ENCODE measurements at regions not wholly inside any gene's neighbourhood (a gene's known extent, or its start where the extent isn't known, plus 50 kb on each side); places are given as distances from the start of the nearest gene placed in this dataset.

DNA sequence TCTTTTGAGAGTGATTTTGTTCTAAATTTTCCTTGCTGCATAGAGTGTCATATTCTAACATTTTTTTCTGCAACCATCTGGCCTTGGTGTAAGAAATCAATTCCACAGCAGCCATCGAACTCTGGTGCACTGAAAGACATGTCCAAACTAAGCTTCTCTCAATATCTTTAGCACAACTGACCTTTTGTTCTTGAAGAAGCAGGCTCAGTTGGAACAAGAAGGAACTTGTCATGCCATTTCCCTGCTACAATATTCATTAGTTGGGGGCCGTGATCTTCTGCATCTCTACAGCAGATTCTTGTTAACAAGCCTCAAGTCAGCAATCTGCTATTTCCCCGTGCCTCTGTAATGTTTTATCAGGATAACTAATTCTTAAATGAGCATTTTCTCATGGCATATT lies 1305.6 kb downstream of the CDH11 start:
- Histone ChIP-seq H3K9me3 (ENCODE audit: control insufficient read depth in 2 of 2, low read length in 2 of 2) (no peaks in the 10 kb centered on the region), H3K4me1 (ENCODE audit: control insufficient read depth, insufficient read depth, low read length) (no peaks in the 10 kb centered on the region), H3K27me3 (ENCODE audit: control insufficient read depth in 1 of 2, insufficient read depth in 2 of 2, low read length in 2 of 2) (no peaks in the 10 kb centered on the region), H3K4me3 (ENCODE audit: low read length in 2 of 2) (no peak overlapping the region), H3K27ac (ENCODE audit: low read length) (no peak overlapping the region), H3K9ac (ENCODE audit: low read length in 2 of 2) (no peak overlapping the region), H3K36me3 (ENCODE audit: control insufficient read depth in 2 of 2, insufficient read depth in 2 of 2, low read length in 2 of 2) (no peaks in the 10 kb centered on the region)

GRCh38 chr16:63813862-63814261 lies 1308.0 kb downstream of the CDH11 start:
- Histone ChIP-seq H3K27me3 (ENCODE audit: control insufficient read depth in 1 of 2, insufficient read depth in 2 of 2, low read length in 2 of 2) (no peaks in the 10 kb centered on the region), H3K4me1 (ENCODE audit: control insufficient read depth, insufficient read depth, low read length) (no peaks in the 10 kb centered on the region), H3K9me3 (ENCODE audit: control insufficient read depth in 2 of 2, low read length in 2 of 2) (no peaks in the 10 kb centered on the region), H3K9ac (ENCODE audit: low read length in 2 of 2) (no peak overlapping the region), H3K27ac (ENCODE audit: low read length) (no peak overlapping the region), H3K36me3 (ENCODE audit: control insufficient read depth in 2 of 2, insufficient read depth in 2 of 2, low read length in 2 of 2) (no peaks in the 10 kb centered on the region), H3K4me3 (ENCODE audit: low read length in 2 of 2) (no peak overlapping the region)

GRCh38 chr16:63808730-63809129 lies 1313.1 kb downstream of the CDH11 start:
- Histone ChIP-seq H3K9ac (ENCODE audit: low read length in 2 of 2) (no peak overlapping the region), H3K27ac (ENCODE audit: low read length) (no peak overlapping the region), H3K36me3 (ENCODE audit: control insufficient read depth in 2 of 2, insufficient read depth in 2 of 2, low read length in 2 of 2) (no peaks in the 10 kb centered on the region), H3K4me1 (ENCODE audit: control insufficient read depth, insufficient read depth, low read length) (no peaks in the 10 kb centered on the region), H3K27me3 (ENCODE audit: control insufficient read depth in 1 of 2, insufficient read depth in 2 of 2, low read length in 2 of 2) (no peaks in the 10 kb centered on the region), H3K4me3 (ENCODE audit: low read length in 2 of 2) (no peak overlapping the region), H3K9me3 (ENCODE audit: control insufficient read depth in 2 of 2, low read length in 2 of 2) (no peaks in the 10 kb centered on the region)

DNA sequence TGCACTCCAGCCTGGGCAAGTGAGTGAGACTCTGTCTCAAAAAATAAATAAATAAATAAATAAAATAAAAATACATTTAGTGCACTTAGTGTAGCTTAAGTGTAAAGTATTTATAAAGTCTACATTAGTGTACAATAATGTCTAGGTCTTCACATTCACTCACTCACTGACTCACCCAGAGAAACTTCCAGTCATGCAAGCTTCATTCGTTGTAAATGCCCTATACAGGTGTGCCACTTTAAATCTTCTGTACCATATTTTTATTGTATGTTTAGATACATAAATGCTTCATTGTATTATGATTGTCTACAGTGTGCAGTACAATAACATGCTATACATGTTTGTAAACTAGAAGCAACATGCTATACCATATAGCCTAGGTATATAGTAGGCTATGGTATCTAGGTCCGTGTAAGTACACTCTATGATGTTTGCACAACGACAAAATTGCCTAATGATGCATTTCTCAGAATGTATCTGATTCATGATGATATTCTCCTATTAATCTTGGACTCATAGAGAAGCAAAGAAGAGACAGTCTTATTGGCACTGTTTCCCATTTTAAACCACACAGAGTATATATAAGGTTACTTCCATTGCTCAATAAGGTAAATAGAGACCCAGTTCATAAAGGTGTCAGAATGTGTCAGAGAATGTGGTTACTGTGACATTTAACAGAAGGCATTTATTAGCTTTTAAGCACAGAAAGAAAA lies 1314.9 kb downstream of the CDH11 start:
- no peaks in the 10 kb centered on the region for H3K9me3 ChIP-seq (ENCODE audit: control insufficient read depth in 2 of 2, low read length in 2 of 2)
- no peaks in the 10 kb centered on the region for H3K4me1 ChIP-seq (ENCODE audit: control insufficient read depth, insufficient read depth, low read length)
- no peaks in the 10 kb centered on the region for H3K36me3 ChIP-seq (ENCODE audit: control insufficient read depth in 2 of 2, insufficient read depth in 2 of 2, low read length in 2 of 2)
- H3K27ac ChIP-seq (ENCODE audit: low read length): no peak overlapping the region
- H3K9ac ChIP-seq (ENCODE audit: low read length in 2 of 2): no peak overlapping the region
- H3K27me3 ChIP-seq (ENCODE audit: control insufficient read depth in 1 of 2, insufficient read depth in 2 of 2, low read length in 2 of 2): no peaks in the 10 kb centered on the region
- H3K4me3 ChIP-seq (ENCODE audit: low read length in 2 of 2): no peak overlapping the region

DNA sequence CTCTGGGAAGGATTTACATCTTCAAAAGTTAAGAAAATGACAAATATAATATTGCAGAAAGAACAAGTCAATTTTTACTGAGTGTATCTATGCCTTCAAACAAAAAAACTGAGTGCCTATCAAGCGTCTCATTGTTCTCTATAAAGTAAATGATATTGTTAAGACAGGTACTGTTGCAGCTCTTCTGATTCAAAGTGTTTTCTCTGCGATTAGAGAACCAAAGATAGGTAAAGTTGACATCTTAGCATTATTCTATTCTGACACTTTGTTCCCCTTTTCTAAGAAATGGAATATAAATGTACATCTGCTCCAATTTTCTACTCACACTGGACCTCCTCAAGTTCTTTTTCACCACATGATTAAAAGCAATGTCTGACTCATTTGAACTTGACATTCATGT lies 1317.7 kb downstream of the CDH11 start:
- Histone ChIP-seq H3K4me3 (ENCODE audit: low read length in 2 of 2) (no peak overlapping the region), H3K36me3 (ENCODE audit: control insufficient read depth in 2 of 2, insufficient read depth in 2 of 2, low read length in 2 of 2) (no peaks in the 10 kb centered on the region), H3K27ac (ENCODE audit: low read length) (no peak overlapping the region), H3K9me3 (ENCODE audit: control insufficient read depth in 2 of 2, low read length in 2 of 2) (peaks cover 0 to 2% of the 10 kb centered on the region in 2 donors), H3K27me3 (ENCODE audit: control insufficient read depth in 1 of 2, insufficient read depth in 2 of 2, low read length in 2 of 2) (no peaks in the 10 kb centered on the region), H3K9ac (ENCODE audit: low read length in 2 of 2) (no peak overlapping the region), H3K4me1 (ENCODE audit: control insufficient read depth, insufficient read depth, low read length) (no peaks in the 10 kb centered on the region)

DNA sequence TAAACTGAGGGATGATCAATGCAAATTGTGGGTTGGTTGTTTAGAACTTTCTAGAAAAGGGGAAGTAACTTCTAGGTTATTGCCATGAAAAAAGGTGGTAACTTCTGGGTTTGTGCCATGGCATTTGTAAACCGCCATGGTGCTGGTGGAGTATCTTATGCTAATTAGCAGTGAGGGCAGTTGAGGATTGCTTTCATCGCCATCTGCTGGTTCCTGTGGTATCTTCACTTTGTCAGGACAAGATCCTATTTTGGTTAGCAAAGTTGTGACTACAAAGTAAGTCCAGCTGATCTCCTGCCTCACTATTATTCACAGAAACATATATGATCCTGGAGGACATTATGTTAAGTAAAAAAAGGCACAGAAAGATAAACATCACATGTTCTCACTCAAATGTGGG lies 1332.3 kb downstream of the CDH11 start:
- Histone ChIP-seq H3K27ac (ENCODE audit: low read length) (no peak overlapping the region), H3K36me3 (ENCODE audit: control insufficient read depth in 2 of 2, insufficient read depth in 2 of 2, low read length in 2 of 2) (no peaks in the 10 kb centered on the region), H3K9me3 (ENCODE audit: control insufficient read depth in 2 of 2, low read length in 2 of 2) (no peaks in the 10 kb centered on the region), H3K4me1 (ENCODE audit: control insufficient read depth, insufficient read depth, low read length) (no peaks in the 10 kb centered on the region), H3K4me3 (ENCODE audit: low read length in 2 of 2) (no peak overlapping the region), H3K27me3 (ENCODE audit: control insufficient read depth in 1 of 2, insufficient read depth in 2 of 2, low read length in 2 of 2) (no peaks in the 10 kb centered on the region), H3K9ac (ENCODE audit: low read length in 2 of 2) (no peak overlapping the region)

DNA sequence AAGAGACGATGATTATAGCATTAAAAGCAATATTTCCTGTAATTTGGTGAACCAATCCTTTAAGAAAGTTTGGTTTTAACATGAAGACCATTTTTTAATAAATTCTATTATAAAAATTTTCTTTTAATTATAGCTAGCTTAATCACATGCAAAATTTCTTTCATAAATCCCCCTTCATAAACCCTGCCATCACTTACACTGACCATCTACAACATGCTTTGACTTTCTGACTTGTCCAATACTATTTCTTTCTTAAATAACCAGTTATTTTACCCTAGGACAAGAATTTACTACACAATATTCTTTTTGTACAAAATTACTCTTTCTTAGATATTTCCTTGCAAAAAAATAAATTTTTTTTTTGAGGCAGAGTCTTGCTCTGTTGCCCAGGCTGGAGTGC lies 1334.8 kb downstream of the CDH11 start:
- H3K36me3 ChIP-seq (ENCODE audit: control insufficient read depth in 2 of 2, insufficient read depth in 2 of 2, low read length in 2 of 2): no peaks in the 10 kb centered on the region
- H3K4me3 ChIP-seq (ENCODE audit: low read length in 2 of 2): no peak overlapping the region
- no peak overlapping the region for H3K9ac ChIP-seq (ENCODE audit: low read length in 2 of 2)
- no peak overlapping the region for H3K27ac ChIP-seq (ENCODE audit: low read length)
- H3K4me1 ChIP-seq (ENCODE audit: control insufficient read depth, insufficient read depth, low read length): no peaks in the 10 kb centered on the region
- no peaks in the 10 kb centered on the region for H3K9me3 ChIP-seq (ENCODE audit: control insufficient read depth in 2 of 2, low read length in 2 of 2)
- H3K27me3 ChIP-seq (ENCODE audit: control insufficient read depth in 1 of 2, insufficient read depth in 2 of 2, low read length in 2 of 2): no peaks in the 10 kb centered on the region

- Histone ChIP-seq H3K36me3 (ENCODE audit: control insufficient read depth in 2 of 2, insufficient read depth in 2 of 2, low read length in 2 of 2) (no peaks in the 10 kb centered on the region), H3K9ac (ENCODE audit: low read length in 2 of 2) (no peak overlapping the region), H3K9me3 (ENCODE audit: control insufficient read depth in 2 of 2, low read length in 2 of 2) (no peaks in the 10 kb centered on the region), H3K4me3 (ENCODE audit: low read length in 2 of 2) (no peak overlapping the region), H3K27me3 (ENCODE audit: control insufficient read depth in 1 of 2, insufficient read depth in 2 of 2, low read length in 2 of 2) (no peaks in the 10 kb centered on the region), H3K4me1 (ENCODE audit: control insufficient read depth, insufficient read depth, low read length) (no peaks in the 10 kb centered on the region), H3K27ac (ENCODE audit: low read length) (no peak overlapping the region)
Measured at GRCh38 chr16:63785170-63785569, 1336.7 kb downstream of the CDH11 start.

DNA sequence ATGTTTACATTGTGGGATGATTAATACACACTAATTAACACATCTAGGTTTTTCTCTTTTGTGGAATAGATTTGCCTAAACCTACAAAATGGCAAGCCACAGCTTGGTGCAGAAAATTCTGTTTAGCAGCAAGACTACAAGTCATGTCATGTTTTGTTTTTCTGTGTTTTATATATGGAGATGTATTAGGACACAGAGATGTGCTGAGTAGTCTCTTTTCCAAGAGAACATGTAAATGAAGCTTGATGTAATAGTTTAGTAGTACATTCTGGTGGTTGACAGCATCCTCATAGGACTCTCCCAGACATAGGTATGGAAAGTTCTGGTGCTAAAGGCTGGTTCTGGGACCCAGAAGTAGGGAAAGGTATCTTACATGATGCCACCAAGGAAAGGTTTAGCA lies 1345.4 kb downstream of the CDH11 start:
- H3K27me3 ChIP-seq (ENCODE audit: control insufficient read depth in 1 of 2, insufficient read depth in 2 of 2, low read length in 2 of 2): no peaks in the 10 kb centered on the region
- no peak overlapping the region for H3K27ac ChIP-seq (ENCODE audit: low read length)
- no peaks in the 10 kb centered on the region for H3K9me3 ChIP-seq (ENCODE audit: control insufficient read depth in 2 of 2, low read length in 2 of 2)
- no peaks in the 10 kb centered on the region for H3K36me3 ChIP-seq (ENCODE audit: control insufficient read depth in 2 of 2, insufficient read depth in 2 of 2, low read length in 2 of 2)
- no peak overlapping the region for H3K9ac ChIP-seq (ENCODE audit: low read length in 2 of 2)
- H3K4me1 ChIP-seq (ENCODE audit: control insufficient read depth, insufficient read depth, low read length): no peaks in the 10 kb centered on the region
- H3K4me3 ChIP-seq (ENCODE audit: low read length in 2 of 2): no peak overlapping the region

DNA sequence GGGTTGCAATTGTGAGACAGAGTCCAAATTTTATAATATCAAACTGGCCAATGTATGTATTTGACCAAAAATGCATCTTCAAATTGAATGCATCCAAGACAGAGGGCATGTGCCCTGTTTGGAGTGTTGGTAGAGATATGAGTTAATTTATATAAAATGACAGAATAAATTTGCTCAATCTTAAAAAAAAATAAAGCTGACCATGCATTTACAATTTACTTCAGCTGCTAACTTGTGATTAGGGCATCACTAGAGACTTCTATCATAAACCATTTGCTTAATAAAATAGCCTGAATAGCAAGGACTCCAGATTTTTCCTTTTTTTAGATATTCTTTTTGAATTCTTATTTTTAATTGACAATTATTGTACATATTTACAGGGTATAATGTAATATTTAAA lies 1345.8 kb downstream of the CDH11 start:
- no peak overlapping the region for H3K4me3 ChIP-seq (ENCODE audit: low read length in 2 of 2)
- no peak overlapping the region for H3K9ac ChIP-seq (ENCODE audit: low read length in 2 of 2)
- H3K36me3 ChIP-seq (ENCODE audit: control insufficient read depth in 2 of 2, insufficient read depth in 2 of 2, low read length in 2 of 2): no peaks in the 10 kb centered on the region
- no peaks in the 10 kb centered on the region for H3K9me3 ChIP-seq (ENCODE audit: control insufficient read depth in 2 of 2, low read length in 2 of 2)
- no peak overlapping the region for H3K27ac ChIP-seq (ENCODE audit: low read length)
- H3K4me1 ChIP-seq (ENCODE audit: control insufficient read depth, insufficient read depth, low read length): no peaks in the 10 kb centered on the region
- no peaks in the 10 kb centered on the region for H3K27me3 ChIP-seq (ENCODE audit: control insufficient read depth in 1 of 2, insufficient read depth in 2 of 2, low read length in 2 of 2)

GRCh38 chr16:63774302-63774701 lies 1347.6 kb downstream of the CDH11 start:
- Histone ChIP-seq H3K4me1 (ENCODE audit: control insufficient read depth, insufficient read depth, low read length) (no peaks in the 10 kb centered on the region), H3K9me3 (ENCODE audit: control insufficient read depth in 2 of 2, low read length in 2 of 2) (no peaks in the 10 kb centered on the region), H3K27me3 (ENCODE audit: control insufficient read depth in 1 of 2, insufficient read depth in 2 of 2, low read length in 2 of 2) (no peaks in the 10 kb centered on the region), H3K9ac (ENCODE audit: low read length in 2 of 2) (no peak overlapping the region), H3K36me3 (ENCODE audit: control insufficient read depth in 2 of 2, insufficient read depth in 2 of 2, low read length in 2 of 2) (no peaks in the 10 kb centered on the region), H3K4me3 (ENCODE audit: low read length in 2 of 2) (no peak overlapping the region), H3K27ac (ENCODE audit: low read length) (no peak overlapping the region)

All from stomach smooth muscle (tissue), 2 donors.